H1 (cell line): ENCODE measurements at regions not wholly inside any gene's neighbourhood (a gene's known extent, or its start where the extent isn't known, plus 50 kb on each side); places are given as distances from the start of the nearest gene placed in this dataset.

Source experiments
- BACH1 ChIP-seq: IDR thresholded peaks from 2 replicates; pipeline ENCODE4 v1.6.1; 2012; ENCODE audit warnings: low read length, improper control_type of control experiment
- BRCA1 ChIP-seq: IDR thresholded peaks from 2 replicates; pipeline ENCODE4 v1.6.1; 2012; ENCODE audit warnings: low read depth, low read length, improper control_type of control experiment
- CHD7 ChIP-seq: fragments of 300-600 bp; sonication (generic); IDR thresholded peaks from 2 replicates; pipeline ENCODE4 v1.7.1; 2012; ENCODE audit warnings: low read length, moderate library complexity, mild to moderate bottlenecking, inconsistent platforms; ENCODE audit not compliant: insufficient replicate concordance
- CREB1 ChIP-seq: IDR thresholded peaks from 2 replicates; pipeline ENCODE4 v1.6.1; 2012; ENCODE audit warnings: inconsistent platforms
- CTCF ChIP-seq, 3 experiments: IDR thresholded peaks; 1 replicate in 2 of 3; 2 replicates in 1 of 3; pipeline versions ENCODE4 v1.5.1 to v1.6.1; 2011; ENCODE audit warnings: low read length in 3 of 3, mild to moderate bottlenecking in 3 of 3, inconsistent platforms in 2 of 3, low read depth in 1 of 3, moderate library complexity in 1 of 3; ENCODE audit not compliant: insufficient read depth in 1 of 3; ENCODE audit errors: control extremely low read depth in 1 of 3
- RAD21 ChIP-seq, 2 experiments: IDR thresholded peaks in 1 of 2; conservative IDR thresholded peaks in 1 of 2; 2 replicates each; pipeline ENCODE4 v1.6.1; 2011; ENCODE audit warnings: low read depth in 2 of 2, low read length in 2 of 2, improper control_type of control experiment in 1 of 2, inconsistent platforms in 1 of 2, mild to moderate bottlenecking in 1 of 2, moderate library complexity in 1 of 2
- TBP ChIP-seq: IDR thresholded peaks from 2 replicates; pipeline ENCODE4 v1.6.1; 2011; ENCODE audit warnings: low read depth, low read length, improper control_type of control experiment
- USF2 ChIP-seq: IDR thresholded peaks from 2 replicates; pipeline ENCODE4 v1.6.1; 2011; ENCODE audit warnings: low read length, improper control_type of control experiment

GRCh38 chr4:81304871-81305270, 89.8 kb upstream of the PRKG2 start (continued):
- TF ChIP-seq CHD7 (no peak), BRCA1 (no peak), RAD21 (IDR thresholded peaks at IDR 0.05 in 1 of 2, conservative IDR thresholded peaks at IDR 0.05 in 1 of 2; ENCODE audit: low read depth in 2 of 2, low read length in 2 of 2) (no peak), CTCF (IDR thresholded peaks at IDR 0.05; ENCODE audit: control extremely low read depth in 1 of 3, insufficient read depth in 1 of 3, low read depth in 1 of 3, low read length in 3 of 3) (no peak), TBP (no peak), CREB1 (no peak), BACH1 (no peak), USF2 (no peak)
